Fibroblast of villous mesenchyme (primary cell): ENCODE measurements at regions not wholly inside any gene's neighbourhood (a gene's known extent, or its start where the extent isn't known, plus 50 kb on each side); places are given as distances from the start of the nearest gene placed in this dataset.
A peak's percentile ranks its signal among the peaks of the same experiment; 100 is the strongest.

Experiments used
- DNase-seq: peaks from one replicate; pipeline ENCODE4 v3.0.0-alpha.2; 2010; ENCODE audit warnings: low read depth
- H3K4me3 ChIP-seq: 2 replicates; pipeline ENCODE4 v1.5.1; 2011; ENCODE audit warnings: low read depth, mild to moderate bottlenecking, low read length
- CTCF ChIP-seq: IDR thresholded peaks from 2 replicates; pipeline ENCODE4 v1.5.1; 2012; ENCODE audit warnings: low read depth, mild to moderate bottlenecking, low read length; ENCODE audit not compliant: insufficient read depth

- DNase-seq: peak; percentile 44
- H3K4me3 ChIP-seq: no peak overlapping the region
- TF ChIP-seq CTCF: no peak
Measured at GRCh38 chr13:73324842-73325722, 266.3 kb downstream of the KLF5 start.

GRCh38 chr13:73323615-73324014, 264.8 kb downstream of the KLF5 start:
- TF ChIP-seq CTCF: no peak
- no peak for DNase-seq
- no peak overlapping the region for H3K4me3 ChIP-seq

- no peak for TF ChIP-seq CTCF
- no peak for DNase-seq
- H3K4me3 ChIP-seq: no peak overlapping the region
Measured at GRCh38 chr13:73321043-73321442, 262.2 kb downstream of the KLF5 start.

- no peak overlapping the region for H3K4me3 ChIP-seq
- no peak for DNase-seq
- no peak for TF ChIP-seq CTCF
Measured at GRCh38 chr13:73317140-73317539, 258.3 kb downstream of the KLF5 start.

- DNase-seq: no peak
- TF ChIP-seq CTCF: no peak
- H3K4me3 ChIP-seq: no peak overlapping the region
Measured at GRCh38 chr13:73310366-73310765, 251.6 kb downstream of the KLF5 start.

- peak; percentile 64 for DNase-seq
- TF ChIP-seq CTCF: no peak
- H3K4me3 ChIP-seq: no peak overlapping the region
Measured at GRCh38 chr13:73307481-73307880, 248.7 kb downstream of the KLF5 start.
